H9 (cell line): ENCODE measurements at regions not wholly inside any gene's neighbourhood (a gene's known extent, or its start where the extent isn't known, plus 50 kb on each side); places are given as distances from the start of the nearest gene placed in this dataset.

Experiments
- DNase-seq: peaks from one replicate; pipeline ENCODE4 v3.0.0-alpha.2; 2017
- H2AFZ ChIP-seq: one replicate; pipeline ENCODE4 v1.6.1; 2013; ENCODE audit warnings: mild to moderate bottlenecking, low read length, control low read depth, moderate library complexity
- H2AK5ac ChIP-seq: 2 replicates; pipeline ENCODE4 v1.6.1; 2013; ENCODE audit warnings: low read length, control low read depth, mixed read lengths; ENCODE audit not compliant: insufficient read length
- H2BK120ac ChIP-seq: one replicate; pipeline ENCODE4 v1.6.1; 2013; ENCODE audit warnings: low read depth, mild to moderate bottlenecking, low read length, control low read depth, inconsistent platforms; ENCODE audit not compliant: poor library complexity, severe bottlenecking
- H2BK12ac ChIP-seq: 2 replicates; pipeline ENCODE4 v1.6.1; 2013; ENCODE audit warnings: low read length, control low read depth, mixed read lengths, low read depth; ENCODE audit not compliant: insufficient read length
- H2BK15ac ChIP-seq: 2 replicates; pipeline ENCODE4 v1.6.1; 2013; ENCODE audit warnings: low read depth, low read length, control low read depth
- H2BK20ac ChIP-seq: one replicate; pipeline ENCODE4 v1.6.1; 2013; ENCODE audit warnings: low read depth, mild to moderate bottlenecking, low read length, control low read depth, inconsistent platforms; ENCODE audit not compliant: poor library complexity, severe bottlenecking
- H2BK5ac ChIP-seq: 2 replicates; pipeline ENCODE4 v1.6.1; 2013; ENCODE audit warnings: low read length, control low read depth, mixed read lengths; ENCODE audit not compliant: insufficient read length
- H3K14ac ChIP-seq: 2 replicates; pipeline ENCODE4 v1.6.1; 2013; ENCODE audit warnings: low read length, control low read depth; ENCODE audit not compliant: insufficient read depth
- H3K18ac ChIP-seq: 2 replicates; pipeline ENCODE4 v1.6.1; 2013; ENCODE audit warnings: low read depth, mild to moderate bottlenecking, mixed read lengths, low read length, control low read depth; ENCODE audit not compliant: insufficient read length
- H3K23ac ChIP-seq: 2 replicates; pipeline ENCODE4 v1.6.1; 2013; ENCODE audit warnings: low read length, control low read depth, mixed read lengths, low read depth; ENCODE audit not compliant: insufficient read length
- H3K23me2 ChIP-seq: 2 replicates; pipeline ENCODE4 v1.6.1; 2013; ENCODE audit warnings: low read depth, mild to moderate bottlenecking, mixed read lengths, low read length, control low read depth; ENCODE audit not compliant: insufficient read length, poor library complexity, severe bottlenecking
- H3K27ac ChIP-seq: 2 replicates; pipeline ENCODE4 v1.5.1; 2013; ENCODE audit warnings: low read length, control low read depth, mixed read lengths, low read depth; ENCODE audit not compliant: insufficient read length
- H3K27me3 ChIP-seq: 2 replicates; pipeline ENCODE4 v1.6.1; 2013; ENCODE audit warnings: low read length, control low read depth, inconsistent platforms; ENCODE audit not compliant: insufficient read depth
- H3K4ac ChIP-seq: 2 replicates; pipeline ENCODE4 v1.6.1; 2013; ENCODE audit warnings: low read depth, mild to moderate bottlenecking, control low read depth, inconsistent platforms, low read length, moderate library complexity
- H3K4me1 ChIP-seq: 2 replicates; pipeline ENCODE4 v1.6.1; 2013; ENCODE audit warnings: low read length, control low read depth, inconsistent platforms; ENCODE audit not compliant: insufficient read depth
- H3K4me2 ChIP-seq: 2 replicates; pipeline ENCODE4 v1.6.1; 2013; ENCODE audit warnings: low read length, control low read depth, mixed read lengths; ENCODE audit not compliant: insufficient read length, insufficient read depth
- H3K56ac ChIP-seq: 2 replicates; pipeline ENCODE4 v1.6.1; 2013; ENCODE audit warnings: low read depth, mild to moderate bottlenecking, mixed read lengths, low read length, control low read depth; ENCODE audit not compliant: insufficient read length
- H3K79me1 ChIP-seq: 2 replicates; pipeline ENCODE4 v1.6.1; 2013; ENCODE audit warnings: low read depth, mild to moderate bottlenecking, moderate library complexity, low read length, control low read depth, inconsistent platforms; ENCODE audit not compliant: insufficient read depth, poor library complexity, severe bottlenecking
- H3K79me2 ChIP-seq: 2 replicates; pipeline ENCODE4 v1.6.1; 2013; ENCODE audit warnings: low read length, control low read depth, inconsistent platforms; ENCODE audit not compliant: insufficient read depth
- H3K9ac ChIP-seq: 2 replicates; pipeline ENCODE4 v1.6.1; 2013; ENCODE audit warnings: low read length, control low read depth, mixed read lengths; ENCODE audit not compliant: insufficient read length; ENCODE audit errors: extremely low read depth
- H3K9me3 ChIP-seq: one replicate; pipeline ENCODE4 v1.6.1; 2013; ENCODE audit warnings: low read depth, low read length, inconsistent platforms; ENCODE audit not compliant: control insufficient read depth
- H3T11ph ChIP-seq: one replicate; pipeline ENCODE4 v1.6.1; 2013; ENCODE audit warnings: mild to moderate bottlenecking, low read length, control low read depth, inconsistent platforms
- H4K20me1 ChIP-seq: one replicate; pipeline ENCODE4 v1.6.1; 2013; ENCODE audit not compliant: control insufficient read depth, insufficient read length, insufficient read depth
- H4K5ac ChIP-seq: 2 replicates; pipeline ENCODE4 v1.6.1; 2013; ENCODE audit warnings: low read depth, mild to moderate bottlenecking, mixed read lengths, low read length, control low read depth; ENCODE audit not compliant: insufficient read length
- H4K8ac ChIP-seq: replicated peaks from 2 replicates; pipeline ENCODE4 v1.6.1; 2013; ENCODE audit warnings: low read length, control low read depth, mixed read lengths, low read depth; ENCODE audit not compliant: insufficient read length
- H4K91ac ChIP-seq: 2 replicates; pipeline ENCODE4 v1.6.1; 2013; ENCODE audit warnings: low read depth, mild to moderate bottlenecking, moderate library complexity, mixed read lengths, low read length, control low read depth; ENCODE audit not compliant: insufficient read length
- H3K27ac Mint-ChIP-seq, 3 experiments: 2 replicates in 2 of 3; 3 replicates in 1 of 3; pipeline ENCODE4 v1.8.0; 2020 to 2021; ENCODE audit warnings: mixed read lengths in 3 of 3, mild to moderate bottlenecking in 1 of 3, moderate library complexity in 1 of 3
- H3K27me3 Mint-ChIP-seq: 2 replicates; pipeline ENCODE4 v1.8.0; 2021; ENCODE audit warnings: low read depth, mild to moderate bottlenecking, moderate library complexity, mixed read lengths
- H3K36me3 Mint-ChIP-seq, 3 experiments: 2 replicates in 2 of 3; 3 replicates in 1 of 3; pipeline ENCODE4 v1.8.0; 2020 to 2021; ENCODE audit warnings: low read depth in 3 of 3, mixed read lengths in 3 of 3; ENCODE audit not compliant: insufficient read depth in 1 of 3
- H3K4me1 Mint-ChIP-seq, 2 experiments: 2 replicates each; pipeline ENCODE4 v1.8.0; 2020; ENCODE audit warnings: mixed read lengths in 2 of 2
- H3K4me3 Mint-ChIP-seq, 2 experiments: 2 replicates in 1 of 2; 3 replicates in 1 of 2; pipeline ENCODE4 v1.8.0; 2020 to 2021; ENCODE audit warnings: mild to moderate bottlenecking in 2 of 2, mixed read lengths in 2 of 2, moderate library complexity in 1 of 2
- H3K9me3 Mint-ChIP-seq, 2 experiments: 2 replicates in 1 of 2; 3 replicates in 1 of 2; pipeline ENCODE4 v1.8.0; 2020; ENCODE audit warnings: mild to moderate bottlenecking in 2 of 2, mixed read lengths in 2 of 2, moderate library complexity in 1 of 2
- WGBS: extraction: QIAGEN DNeasy Blood & Tissue Kit; methylation state at CpG from one replicate; pipeline ENCODE4 v1.1.7; 2013; ENCODE audit warnings: missing lambda C conversion rate, low lambda C conversion rate, mixed read lengths; ENCODE audit not compliant: insufficient read length; ENCODE audit errors: extremely low coverage; 5-methylcytosine and 5-hydroxymethylcytosine counted together
- TF ChIP-seq, protein P1 (sequence below): fragments of 200-600 bp; sonication (generic); conservative IDR thresholded peaks from 3 replicates; pipeline ENCODE4 v1.8.0; 2021; ENCODE audit warnings: antibody characterized with exemption, mild to moderate bottlenecking

DNA sequence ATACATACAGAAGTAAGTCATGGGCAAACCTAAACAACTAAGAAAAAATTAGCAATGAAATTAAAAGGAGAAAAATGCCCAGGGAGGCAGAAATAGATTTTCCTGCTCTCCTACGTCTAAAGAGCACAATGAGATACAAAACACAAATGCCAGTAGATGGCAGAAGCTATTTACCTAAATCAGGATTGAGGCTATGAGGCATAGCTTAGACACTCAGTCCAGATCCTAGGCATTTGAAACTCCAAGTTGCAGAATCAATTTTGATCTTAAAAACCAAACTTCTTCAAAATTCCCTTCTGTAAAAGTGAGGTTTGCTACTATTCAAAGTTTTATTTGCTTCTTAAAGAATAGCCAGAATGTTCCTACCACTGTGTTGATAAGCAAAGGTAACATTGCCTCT, 368.6 kb downstream of the DAD1 start:
- TF ChIP-seq, protein P1, sequence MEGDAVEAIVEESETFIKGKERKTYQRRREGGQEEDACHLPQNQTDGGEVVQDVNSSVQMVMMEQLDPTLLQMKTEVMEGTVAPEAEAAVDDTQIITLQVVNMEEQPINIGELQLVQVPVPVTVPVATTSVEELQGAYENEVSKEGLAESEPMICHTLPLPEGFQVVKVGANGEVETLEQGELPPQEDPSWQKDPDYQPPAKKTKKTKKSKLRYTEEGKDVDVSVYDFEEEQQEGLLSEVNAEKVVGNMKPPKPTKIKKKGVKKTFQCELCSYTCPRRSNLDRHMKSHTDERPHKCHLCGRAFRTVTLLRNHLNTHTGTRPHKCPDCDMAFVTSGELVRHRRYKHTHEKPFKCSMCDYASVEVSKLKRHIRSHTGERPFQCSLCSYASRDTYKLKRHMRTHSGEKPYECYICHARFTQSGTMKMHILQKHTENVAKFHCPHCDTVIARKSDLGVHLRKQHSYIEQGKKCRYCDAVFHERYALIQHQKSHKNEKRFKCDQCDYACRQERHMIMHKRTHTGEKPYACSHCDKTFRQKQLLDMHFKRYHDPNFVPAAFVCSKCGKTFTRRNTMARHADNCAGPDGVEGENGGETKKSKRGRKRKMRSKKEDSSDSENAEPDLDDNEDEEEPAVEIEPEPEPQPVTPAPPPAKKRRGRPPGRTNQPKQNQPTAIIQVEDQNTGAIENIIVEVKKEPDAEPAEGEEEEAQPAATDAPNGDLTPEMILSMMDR: no peak
- Histone ChIP-seq H4K20me1 (no peaks in the 10 kb centered on the region), H3K9me3 (peaks cover 6% of the 10 kb centered on the region), H3K79me1 (no peaks in the 10 kb centered on the region), H4K5ac (no peak overlapping the region), H4K8ac (no peak overlapping the region), H2BK120ac (no peak overlapping the region), H3K9ac (no peak overlapping the region), H3K14ac (no peak overlapping the region), H3K79me2 (no peaks in the 10 kb centered on the region), H3T11ph (no peak overlapping the region), H3K23ac (no peak overlapping the region), H2BK20ac (no peak overlapping the region), H2BK15ac (no peak overlapping the region), H3K56ac (no peak overlapping the region), H2BK5ac (no peak overlapping the region), H3K27ac (no peak overlapping the region), H3K27me3 (no peaks in the 10 kb centered on the region), H4K91ac (no peak overlapping the region), H3K18ac (no peak overlapping the region), H2AFZ (no peak overlapping the region), H2AK5ac (no peak overlapping the region), H3K4me2 (no peak overlapping the region), H3K23me2 (no peaks in the 10 kb centered on the region), H3K4ac (no peak overlapping the region), H2BK12ac (no peak overlapping the region), H3K4me1 (no peaks in the 10 kb centered on the region)
- no peaks in the 10 kb centered on the region for H3K4me1 Mint-ChIP-seq
- no peak overlapping the region for H3K27ac Mint-ChIP-seq
- no peaks in the 10 kb centered on the region; the same call in 1 of the 2 replicates for H3K27me3 Mint-ChIP-seq
- peaks cover 0 to 3% (median 2%) of the 10 kb centered on the region in 3 experiments; a peak in 4 of 7 replicates for H3K36me3 Mint-ChIP-seq
- peaks cover 12 to 20% of the 10 kb centered on the region in 2 experiments; a peak in 4 of 5 replicates for H3K9me3 Mint-ChIP-seq
- no CpG with 5 or more reads among the region's 1 CpG for WGBS
- DNase-seq: no peak
- H3K4me3 Mint-ChIP-seq: no peak overlapping the region
